ENCODE measurements at regions not wholly inside any gene's neighbourhood (a gene's known extent, or its start where the extent isn't known, plus 50 kb on each side); places are given as distances from the start of the nearest gene placed in this dataset.
"Not testable (repeated sequence)": the region's sequence is repeated elsewhere in the genome, so short reads cannot be mapped to it uniquely, and the experiment has no call there.

- H3K27ac ChIP-seq = no peak overlapping the region
- TF ChIP-seq, protein P1, sequence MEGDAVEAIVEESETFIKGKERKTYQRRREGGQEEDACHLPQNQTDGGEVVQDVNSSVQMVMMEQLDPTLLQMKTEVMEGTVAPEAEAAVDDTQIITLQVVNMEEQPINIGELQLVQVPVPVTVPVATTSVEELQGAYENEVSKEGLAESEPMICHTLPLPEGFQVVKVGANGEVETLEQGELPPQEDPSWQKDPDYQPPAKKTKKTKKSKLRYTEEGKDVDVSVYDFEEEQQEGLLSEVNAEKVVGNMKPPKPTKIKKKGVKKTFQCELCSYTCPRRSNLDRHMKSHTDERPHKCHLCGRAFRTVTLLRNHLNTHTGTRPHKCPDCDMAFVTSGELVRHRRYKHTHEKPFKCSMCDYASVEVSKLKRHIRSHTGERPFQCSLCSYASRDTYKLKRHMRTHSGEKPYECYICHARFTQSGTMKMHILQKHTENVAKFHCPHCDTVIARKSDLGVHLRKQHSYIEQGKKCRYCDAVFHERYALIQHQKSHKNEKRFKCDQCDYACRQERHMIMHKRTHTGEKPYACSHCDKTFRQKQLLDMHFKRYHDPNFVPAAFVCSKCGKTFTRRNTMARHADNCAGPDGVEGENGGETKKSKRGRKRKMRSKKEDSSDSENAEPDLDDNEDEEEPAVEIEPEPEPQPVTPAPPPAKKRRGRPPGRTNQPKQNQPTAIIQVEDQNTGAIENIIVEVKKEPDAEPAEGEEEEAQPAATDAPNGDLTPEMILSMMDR (conservative IDR thresholded peaks at IDR 0.05; ENCODE audit: low read depth) = no peak
- ChIA-PET POLR2A (ENCODE audit: low non-redundant PET) (no interaction called here), CTCF (no interaction called here)
- DNase-seq (ENCODE audit: low spot score) = no peak
Observed at GRCh38 chr14:38605193-38606114, 349.6 kb upstream of the CLEC14A start.

GRCh38 chr14:38600572-38600971 lies 344.7 kb upstream of the CLEC14A start:
- DNase-seq (ENCODE audit: low spot score); H3K27ac ChIP-seq; POLR2A ChIA-PET (ENCODE audit: low non-redundant PET): not testable (repeated sequence)
- CTCF ChIA-PET = interaction anchor here (0.6 kb wide), 1 partner anchor 163 kb away, joined by 3 read pairs; no protein-coding TSS in a partner anchor

GRCh38 chr14:38593476-38593875 lies 337.6 kb upstream of the CLEC14A start:
- ChIA-PET POLR2A (ENCODE audit: low non-redundant PET) (no interaction called here), CTCF (no interaction called here)

DNA sequence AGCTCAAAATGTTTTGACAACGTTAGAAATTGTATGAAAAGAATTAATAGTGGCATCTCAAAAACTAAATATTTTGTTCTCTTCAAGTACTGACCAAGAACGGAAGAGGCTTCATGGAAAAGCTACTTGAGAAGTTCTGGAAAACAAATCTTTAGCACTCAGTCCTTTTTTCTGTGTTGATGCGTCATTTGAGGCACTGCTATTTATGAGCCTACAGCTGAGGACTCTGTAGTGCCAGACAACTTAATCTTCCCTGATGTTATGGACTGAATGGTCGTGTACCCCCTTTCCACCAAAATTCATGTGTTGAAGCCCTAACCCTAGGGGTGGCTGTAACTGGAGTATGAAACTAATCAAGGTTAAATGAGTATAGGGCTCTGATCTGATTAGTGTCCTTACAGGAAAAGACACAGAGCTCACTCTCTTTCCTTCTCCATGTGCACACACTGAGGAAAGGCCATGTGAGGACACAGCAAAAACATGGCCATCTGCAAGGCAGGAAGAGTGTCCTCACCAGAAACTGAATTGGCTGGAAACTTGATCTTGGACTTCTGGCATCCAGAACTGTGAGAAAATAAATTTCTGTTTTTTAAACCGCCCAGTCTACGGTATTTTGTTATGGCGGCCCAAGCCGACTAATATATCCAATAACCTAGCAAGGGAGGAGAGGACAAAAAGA lies 337.0 kb upstream of the CLEC14A start:
- TF ChIP-seq, protein P1 (conservative IDR thresholded peaks at IDR 0.05; ENCODE audit: low read depth) = no peak
- POLR2A ChIA-PET (ENCODE audit: low non-redundant PET) = no interaction called here
- no peak overlapping the region for H3K27ac ChIP-seq
- CTCF ChIA-PET = no interaction called here
- no peak for DNase-seq (ENCODE audit: low spot score)

More at GRCh38 chr14:38593476-38593875, 337.6 kb upstream of the CLEC14A start:
- TF ChIP-seq, protein P1 (conservative IDR thresholded peaks at IDR 0.05; ENCODE audit: low read depth) = no peak
- H3K27ac ChIP-seq = no peak overlapping the region
- no peak for DNase-seq (ENCODE audit: low spot score)

- ChIA-PET CTCF (interaction anchor here (1.1 kb wide), 1 partner anchor 278 kb away, joined by 6 read pairs; no protein-coding TSS in a partner anchor), POLR2A (ENCODE audit: low non-redundant PET) (no interaction called here)
- DNase-seq (ENCODE audit: low spot score) = no peak
- no peak overlapping the region for H3K27ac ChIP-seq
- TF ChIP-seq, protein P1 (conservative IDR thresholded peaks at IDR 0.05; ENCODE audit: low read depth) = no peak
Observed at GRCh38 chr14:38589747-38590350, 334.0 kb upstream of the CLEC14A start.

- no peak for DNase-seq (ENCODE audit: low spot score)
- no peak overlapping the region for H3K27ac ChIP-seq
- TF ChIP-seq, protein P1 (conservative IDR thresholded peaks at IDR 0.05; ENCODE audit: low read depth) = no peak
- ChIA-PET CTCF (no interaction called here), POLR2A (ENCODE audit: low non-redundant PET) (no interaction called here)
Observed at GRCh38 chr14:38583471-38583870, 327.6 kb upstream of the CLEC14A start.
